Endometrium (tissue), 2 donors: ENCODE measurements at regions not wholly inside any gene's neighbourhood (a gene's known extent, or its start where the extent isn't known, plus 50 kb on each side); places are given as distances from the start of the nearest gene placed in this dataset.
"Not testable (repeated sequence)": the region's sequence is repeated elsewhere in the genome, so short reads cannot be mapped to it uniquely, and the experiment has no call there.

Experiments used
- FAIRE-seq: peaks from 2 replicates; lab custom pipeline; 2012; peaks lifted over from hg19 to GRCh38; lab: Jason Lieb, UNC
- donor health status: control.
- donor health status: control.

DNA sequence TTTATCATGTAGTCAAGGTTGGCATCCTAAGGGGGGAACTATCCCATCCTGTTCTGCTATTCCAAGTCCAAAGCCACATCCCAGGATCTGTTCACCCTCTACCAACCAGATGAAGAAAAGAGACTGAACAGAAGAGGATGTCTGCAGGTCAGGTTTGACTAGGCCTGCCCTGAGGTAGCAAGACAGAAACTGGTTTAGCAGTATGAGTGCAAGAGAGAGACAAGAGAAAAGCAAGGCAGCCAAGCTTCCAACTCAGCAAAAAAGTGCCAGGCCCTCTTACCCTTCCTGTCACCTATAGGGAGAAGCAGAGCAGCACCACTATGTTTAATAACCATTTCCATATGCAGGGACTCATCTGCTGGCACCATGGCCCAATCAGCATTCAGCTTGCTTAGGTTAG lies 320.8 kb upstream of the DUSP10 start:
- no peak for FAIRE-seq

GRCh38 chr1:222061711-222062359 lies 319.9 kb upstream of the DUSP10 start:
- no peak for FAIRE-seq

DNA sequence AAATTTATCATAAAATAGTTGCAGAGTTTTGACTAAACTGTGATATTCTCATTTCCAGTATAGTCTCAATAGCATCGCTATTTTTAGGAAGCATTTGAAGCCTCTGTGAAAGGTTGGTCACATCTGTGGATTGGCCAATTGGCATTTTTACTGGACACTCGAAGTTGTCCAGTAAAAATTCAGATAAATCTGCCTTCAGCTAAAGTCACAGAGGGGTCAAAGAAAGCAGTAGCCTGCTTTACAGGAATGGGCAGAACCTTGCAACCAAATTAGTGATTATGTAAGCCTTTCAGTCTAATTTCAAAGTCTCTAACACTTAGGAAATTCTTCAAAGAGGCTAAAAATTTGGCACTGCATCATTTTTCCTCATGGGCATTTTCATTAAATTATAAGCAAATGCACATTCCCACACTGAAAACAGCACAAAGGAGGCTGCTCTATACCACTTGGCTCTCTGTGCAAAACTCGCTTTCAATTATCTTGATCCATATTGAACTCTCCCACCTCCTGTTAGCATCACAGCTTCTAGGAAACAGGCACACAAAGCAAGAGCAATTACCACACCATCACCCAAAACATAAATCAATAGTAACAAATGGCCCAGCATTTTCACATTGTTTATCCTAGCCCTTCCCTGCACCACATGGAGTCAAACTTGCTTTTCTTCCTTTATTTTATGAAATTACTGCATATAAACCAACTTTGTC lies 318.5 kb upstream of the DUSP10 start:
- no peak for FAIRE-seq

DNA sequence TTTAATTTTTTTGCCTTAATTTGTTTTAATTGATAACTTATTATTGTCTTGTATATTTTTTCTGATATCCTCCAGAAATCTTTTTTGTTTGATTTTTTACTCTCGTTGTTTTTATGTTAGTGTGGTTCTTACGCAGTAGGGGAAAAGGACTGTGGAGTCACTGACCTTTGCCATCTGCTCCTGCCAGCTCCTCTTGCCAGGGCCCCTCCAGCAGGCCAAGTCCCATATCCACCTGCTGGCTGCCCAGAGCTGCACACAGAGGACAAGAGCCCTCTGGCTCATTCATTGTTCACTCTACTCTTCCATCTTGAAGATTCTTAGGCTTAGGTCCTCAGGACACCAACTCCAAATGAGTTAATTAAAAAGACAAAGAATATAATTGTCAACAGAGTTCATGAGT lies 316.4 kb upstream of the DUSP10 start:
- FAIRE-seq = no peak

GRCh38 chr1:222057162-222057561 lies 315.3 kb upstream of the DUSP10 start:
- no peak for FAIRE-seq

- no peak for FAIRE-seq
Observed at GRCh38 chr1:222054416-222054815, 312.5 kb upstream of the DUSP10 start.

- FAIRE-seq = no peak
Observed at GRCh38 chr1:222053790-222054294, 312.0 kb upstream of the DUSP10 start.

DNA sequence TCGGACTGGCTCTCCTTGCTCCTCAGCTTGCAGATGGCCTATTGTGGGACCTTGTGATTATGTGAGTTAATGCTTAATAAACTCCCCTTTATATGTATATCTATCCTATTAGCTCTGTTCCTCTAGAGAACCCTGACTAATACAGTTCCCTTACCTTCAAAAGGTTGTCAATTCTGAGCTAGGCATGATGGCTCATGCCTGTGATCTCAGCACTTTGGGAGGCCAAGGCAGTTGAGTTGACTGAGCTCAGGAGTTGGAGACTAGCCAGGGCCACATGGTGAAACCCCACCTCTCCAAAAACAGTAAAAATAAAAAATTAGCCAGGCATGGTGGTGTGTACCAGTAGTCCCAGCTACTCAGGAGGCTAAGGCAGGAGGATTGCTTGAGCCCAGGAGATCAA lies 309.4 kb upstream of the DUSP10 start:
- FAIRE-seq = not testable (repeated sequence)

- FAIRE-seq = not testable (repeated sequence)
Observed at GRCh38 chr1:222049661-222050060, 307.8 kb upstream of the DUSP10 start.

GRCh38 chr1:222049176-222049575 lies 307.3 kb upstream of the DUSP10 start:
- FAIRE-seq = no peak

GRCh38 chr1:222048094-222048595 lies 306.3 kb upstream of the DUSP10 start:
- no peak for FAIRE-seq

DNA sequence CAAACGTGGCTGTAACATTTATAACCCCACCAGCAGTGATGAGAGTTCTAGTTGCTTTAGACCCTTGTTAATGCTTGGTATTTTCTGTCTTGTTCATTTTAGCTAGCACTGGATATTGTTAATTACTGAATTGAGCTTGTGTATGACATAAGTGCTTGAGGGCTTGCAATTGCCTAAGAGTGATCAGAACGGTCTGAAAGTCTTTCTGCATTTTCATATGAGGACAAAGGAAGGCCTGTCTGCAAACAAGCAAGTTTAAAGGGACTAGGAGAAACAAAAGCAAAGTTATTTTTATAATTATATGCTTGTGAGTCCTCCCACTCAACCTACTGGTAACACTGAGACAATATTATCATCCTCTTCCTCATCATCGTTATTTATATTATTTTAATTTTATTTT lies 305.5 kb upstream of the DUSP10 start:
- no peak for FAIRE-seq

DNA sequence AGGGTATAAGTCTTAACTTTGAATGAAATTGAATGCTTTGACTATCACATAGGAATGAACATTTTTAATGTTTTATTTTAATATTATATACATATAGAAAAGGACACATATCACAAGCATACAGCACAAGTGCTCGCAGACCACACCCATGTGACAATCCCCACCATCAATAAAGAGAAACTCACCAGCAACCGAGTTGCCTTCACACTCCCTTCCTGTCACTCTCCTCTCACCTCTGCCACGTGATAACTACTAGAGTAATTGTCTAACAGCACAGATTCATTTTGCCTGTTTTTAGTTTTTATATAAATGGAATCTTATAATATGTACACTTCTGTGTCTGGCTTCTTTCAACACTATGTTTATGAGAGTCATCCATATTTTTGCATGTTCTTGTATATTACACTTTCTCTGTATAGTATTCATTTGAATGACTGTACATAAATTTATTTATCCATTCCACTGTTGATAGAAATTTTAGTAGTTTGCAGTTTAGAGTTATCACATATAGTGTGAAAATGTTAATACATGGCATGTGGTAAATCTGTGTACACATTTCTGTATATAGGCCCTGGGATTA lies 304.9 kb upstream of the DUSP10 start:
- no peak for FAIRE-seq

- no peak for FAIRE-seq
Observed at GRCh38 chr1:222045786-222046185, 303.9 kb upstream of the DUSP10 start.

GRCh38 chr1:222045236-222045635 lies 303.3 kb upstream of the DUSP10 start:
- FAIRE-seq = no peak

DNA sequence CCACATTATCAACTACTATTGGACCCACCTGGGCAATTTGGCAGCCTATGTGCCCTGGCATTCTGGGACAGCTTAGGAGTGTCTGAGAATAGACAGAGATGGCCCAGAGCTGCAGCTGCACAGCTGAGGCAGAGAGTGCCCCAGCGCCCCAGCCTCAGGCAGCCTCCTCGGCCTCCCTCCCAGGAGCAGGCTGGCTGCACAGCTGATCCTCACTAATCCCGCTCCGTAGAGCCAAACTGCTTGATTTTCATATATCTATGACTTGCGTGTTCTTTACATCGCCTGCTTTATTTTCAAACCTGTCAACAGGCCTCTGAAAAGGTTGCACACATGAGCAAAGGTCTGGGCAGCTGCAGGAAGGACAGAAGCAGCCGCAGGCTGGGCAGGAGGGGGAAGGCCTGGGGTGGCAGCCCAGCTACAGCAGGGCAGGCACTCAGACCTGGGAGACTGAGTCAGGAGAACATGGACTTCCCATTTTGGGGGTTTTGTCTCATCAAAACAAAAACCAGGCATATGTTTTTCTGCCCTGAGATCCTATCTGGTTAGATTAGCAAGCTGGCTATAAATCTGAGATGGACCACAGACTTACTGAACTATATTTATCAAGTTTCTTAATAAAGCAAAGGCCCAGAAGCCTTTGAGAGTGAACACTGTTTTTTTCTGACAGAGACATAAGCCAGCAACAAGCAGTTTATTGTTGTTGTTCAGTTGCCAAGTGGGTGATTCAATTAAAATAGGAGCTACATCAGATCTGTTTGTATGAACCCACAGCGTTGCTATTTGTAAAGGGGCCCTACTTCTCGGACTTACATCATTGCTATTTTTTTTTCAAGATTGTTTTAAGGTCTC lies 301.8 kb upstream of the DUSP10 start:
- peak; percentile 82 for FAIRE-seq

- no peak for FAIRE-seq
Observed at GRCh38 chr1:222042120-222042519, 300.2 kb upstream of the DUSP10 start.

DNA sequence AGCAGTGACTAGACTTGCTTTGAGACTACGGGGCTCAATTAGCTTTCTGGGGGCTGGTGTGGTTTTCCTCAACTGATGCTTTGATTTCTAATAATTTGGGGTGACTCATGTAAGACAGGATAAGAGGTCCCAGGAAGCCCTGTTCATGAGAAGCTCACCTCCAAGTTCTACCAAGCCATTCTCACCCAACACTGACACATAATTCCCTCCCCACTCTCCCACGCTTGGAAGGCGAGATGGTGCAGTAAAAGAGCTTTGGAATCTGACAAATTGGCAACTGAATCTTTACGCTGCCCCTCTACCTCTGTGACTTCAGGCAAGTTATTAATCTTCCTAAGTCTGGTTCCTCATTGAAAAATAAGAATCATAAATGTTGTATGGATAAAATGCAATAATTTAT lies 299.1 kb upstream of the DUSP10 start:
- no peak for FAIRE-seq

GRCh38 chr1:222040121-222040805 lies 298.4 kb upstream of the DUSP10 start:
- no peak for FAIRE-seq

DNA sequence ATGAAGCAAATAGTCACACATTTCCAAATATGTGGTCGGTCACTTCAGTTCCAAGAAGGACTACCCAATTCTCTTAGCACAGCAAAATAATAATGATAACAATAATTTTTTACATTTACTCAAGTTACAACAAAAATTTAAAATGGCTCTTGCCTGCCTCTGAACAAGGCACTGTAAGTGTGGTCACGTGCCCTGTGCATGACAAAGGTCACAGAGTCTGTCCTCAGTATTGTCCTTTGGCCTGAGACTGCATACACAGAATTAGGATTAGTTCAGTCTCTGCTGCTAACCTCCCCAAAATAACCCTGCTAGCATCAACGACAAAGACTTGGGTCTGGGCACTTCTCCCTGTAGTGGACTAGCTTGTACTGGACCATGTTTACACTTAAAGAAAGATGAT lies 297.1 kb upstream of the DUSP10 start:
- no peak for FAIRE-seq

DNA sequence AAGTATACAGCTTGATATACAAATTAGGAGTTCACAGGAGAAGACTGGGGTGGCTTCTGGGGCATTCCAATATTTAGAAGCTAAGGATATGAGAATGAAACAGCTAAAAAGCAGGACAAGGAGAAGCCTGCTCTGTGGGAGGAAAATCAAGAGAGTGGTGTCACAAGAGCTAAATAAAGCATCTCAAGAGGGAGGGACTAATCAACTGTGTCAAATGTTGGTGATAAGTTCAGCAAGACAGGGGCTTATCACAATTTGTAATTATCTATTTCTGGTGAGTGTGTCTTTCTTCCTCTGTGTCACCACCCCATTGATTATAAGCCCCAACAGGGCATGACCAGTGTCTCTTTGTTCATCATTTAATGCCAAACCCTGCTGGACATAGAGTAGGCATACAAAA lies 295.8 kb upstream of the DUSP10 start:
- FAIRE-seq = no peak

- no peak for FAIRE-seq
Observed at GRCh38 chr1:222034790-222035189, 292.9 kb upstream of the DUSP10 start.
